Endothelial cell of umbilical vein (primary cell): ENCODE measurements at regions not wholly inside any gene's neighbourhood (a gene's known extent, or its start where the extent isn't known, plus 50 kb on each side); places are given as distances from the start of the nearest gene placed in this dataset.

Experiments
- EZH2 ChIP-seq: IDR thresholded peaks from 2 replicates; pipeline ENCODE4 v1.6.1; 2012; ENCODE audit warnings: borderline replicate concordance, low read depth, mild to moderate bottlenecking, moderate library complexity, low read length, inconsistent platforms; ENCODE audit not compliant: severe bottlenecking
- MYC ChIP-seq: IDR thresholded peaks from one replicate; pipeline ENCODE4 v1.6.1; 2011; ENCODE audit warnings: mild to moderate bottlenecking, low read depth, low read length
- POLR2A ChIP-seq: IDR thresholded peaks from 2 replicates; pipeline ENCODE4 v1.6.1; 2012; ENCODE audit warnings: low read depth, mild to moderate bottlenecking, control low read depth, low read length
- POLR2AphosphoS5 ChIP-seq: IDR thresholded peaks from 2 replicates; pipeline ENCODE4 v1.6.1; 2012; ENCODE audit warnings: low read depth, mild to moderate bottlenecking, control low read depth, low read length, moderate library complexity; ENCODE audit not compliant: insufficient read depth
- TF ChIP-seq, protein P1 (sequence below), 2 donors: IDR thresholded peaks; 1 replicate in 1 of 2; 2 replicates in 1 of 2; pipeline ENCODE4 v1.5.1; 2011; ENCODE audit warnings: low read length in 2 of 2, mild to moderate bottlenecking in 2 of 2, moderate library complexity in 2 of 2, control low read depth in 1 of 2, inconsistent platforms in 1 of 2, low read depth in 1 of 2; ENCODE audit not compliant: insufficient read depth in 1 of 2; ENCODE audit errors: extremely low read depth in 1 of 2

DNA sequence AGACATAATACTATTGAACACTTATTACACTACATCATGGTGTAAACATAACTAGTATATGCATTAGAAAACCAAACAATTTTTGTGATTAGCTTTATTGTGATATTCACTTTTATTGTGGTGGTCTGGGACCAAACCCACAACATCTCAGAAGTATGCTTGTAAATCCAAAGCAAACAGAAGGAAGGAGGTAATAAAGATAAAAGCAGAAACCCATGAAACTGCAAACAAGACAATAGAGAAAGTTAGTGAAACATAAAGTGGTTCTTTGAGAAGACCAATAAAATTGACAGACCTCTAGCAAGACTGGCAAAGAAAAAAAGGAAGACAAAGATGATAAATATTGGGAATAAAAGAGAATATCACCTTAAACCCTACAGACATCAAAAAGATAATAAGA, 268.3 kb downstream of the RPAP3 start:
- TF ChIP-seq EZH2, result no peak
- TF ChIP-seq, protein P1, sequence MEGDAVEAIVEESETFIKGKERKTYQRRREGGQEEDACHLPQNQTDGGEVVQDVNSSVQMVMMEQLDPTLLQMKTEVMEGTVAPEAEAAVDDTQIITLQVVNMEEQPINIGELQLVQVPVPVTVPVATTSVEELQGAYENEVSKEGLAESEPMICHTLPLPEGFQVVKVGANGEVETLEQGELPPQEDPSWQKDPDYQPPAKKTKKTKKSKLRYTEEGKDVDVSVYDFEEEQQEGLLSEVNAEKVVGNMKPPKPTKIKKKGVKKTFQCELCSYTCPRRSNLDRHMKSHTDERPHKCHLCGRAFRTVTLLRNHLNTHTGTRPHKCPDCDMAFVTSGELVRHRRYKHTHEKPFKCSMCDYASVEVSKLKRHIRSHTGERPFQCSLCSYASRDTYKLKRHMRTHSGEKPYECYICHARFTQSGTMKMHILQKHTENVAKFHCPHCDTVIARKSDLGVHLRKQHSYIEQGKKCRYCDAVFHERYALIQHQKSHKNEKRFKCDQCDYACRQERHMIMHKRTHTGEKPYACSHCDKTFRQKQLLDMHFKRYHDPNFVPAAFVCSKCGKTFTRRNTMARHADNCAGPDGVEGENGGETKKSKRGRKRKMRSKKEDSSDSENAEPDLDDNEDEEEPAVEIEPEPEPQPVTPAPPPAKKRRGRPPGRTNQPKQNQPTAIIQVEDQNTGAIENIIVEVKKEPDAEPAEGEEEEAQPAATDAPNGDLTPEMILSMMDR (IDR thresholded peaks at IDR 0.05; ENCODE audit: extremely low read depth in 1 of 2, insufficient read depth in 1 of 2, low read depth in 1 of 2, low read length in 2 of 2), result no peak
- no peak for TF ChIP-seq POLR2AphosphoS5
- no peak for TF ChIP-seq POLR2A
- TF ChIP-seq MYC, result no peak
